Neural progenitor cell (in vitro differentiated cells): ENCODE measurements at regions not wholly inside any gene's neighbourhood (a gene's known extent, or its start where the extent isn't known, plus 50 kb on each side); places are given as distances from the start of the nearest gene placed in this dataset.

Experiments used
- EZH2 ChIP-seq: fragments of 200-600 bp; sonication (generic); IDR thresholded peaks from 2 replicates; pipeline ENCODE4 v1.6.1; 2017; ENCODE audit warnings: antibody characterized with exemption, mild to moderate bottlenecking, moderate library complexity
- EZH2phosphoT487 ChIP-seq: fragments of 200-600 bp; sonication (generic); IDR thresholded peaks from 2 replicates; pipeline ENCODE4 v1.6.1; 2017; ENCODE audit warnings: antibody characterized with exemption
- TF ChIP-seq, protein P1 (sequence below): fragments of 200-600 bp; sonication (generic); IDR thresholded peaks from 2 replicates; pipeline ENCODE4 v1.5.1; 2017; ENCODE audit warnings: antibody characterized with exemption, mild to moderate bottlenecking

- TF ChIP-seq, protein P1, sequence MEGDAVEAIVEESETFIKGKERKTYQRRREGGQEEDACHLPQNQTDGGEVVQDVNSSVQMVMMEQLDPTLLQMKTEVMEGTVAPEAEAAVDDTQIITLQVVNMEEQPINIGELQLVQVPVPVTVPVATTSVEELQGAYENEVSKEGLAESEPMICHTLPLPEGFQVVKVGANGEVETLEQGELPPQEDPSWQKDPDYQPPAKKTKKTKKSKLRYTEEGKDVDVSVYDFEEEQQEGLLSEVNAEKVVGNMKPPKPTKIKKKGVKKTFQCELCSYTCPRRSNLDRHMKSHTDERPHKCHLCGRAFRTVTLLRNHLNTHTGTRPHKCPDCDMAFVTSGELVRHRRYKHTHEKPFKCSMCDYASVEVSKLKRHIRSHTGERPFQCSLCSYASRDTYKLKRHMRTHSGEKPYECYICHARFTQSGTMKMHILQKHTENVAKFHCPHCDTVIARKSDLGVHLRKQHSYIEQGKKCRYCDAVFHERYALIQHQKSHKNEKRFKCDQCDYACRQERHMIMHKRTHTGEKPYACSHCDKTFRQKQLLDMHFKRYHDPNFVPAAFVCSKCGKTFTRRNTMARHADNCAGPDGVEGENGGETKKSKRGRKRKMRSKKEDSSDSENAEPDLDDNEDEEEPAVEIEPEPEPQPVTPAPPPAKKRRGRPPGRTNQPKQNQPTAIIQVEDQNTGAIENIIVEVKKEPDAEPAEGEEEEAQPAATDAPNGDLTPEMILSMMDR: no peak
- TF ChIP-seq EZH2 (no peak), EZH2phosphoT487 (no peak)
Measured at GRCh38 chr12:114165921-114166320, 199.8 kb upstream of the RBM19 start.
